GM12865 (cell line): ENCODE measurements at regions not wholly inside any gene's neighbourhood (a gene's known extent, or its start where the extent isn't known, plus 50 kb on each side); places are given as distances from the start of the nearest gene placed in this dataset.

Experiments
- DNase-seq: peaks from one replicate; pipeline ENCODE4 v3.0.0; 2010; ENCODE audit warnings: low read depth
- H3K4me3 ChIP-seq: 2 replicates; pipeline ENCODE4 v1.5.1; 2011; ENCODE audit warnings: mild to moderate bottlenecking, low read depth, low read length, control low read depth
- CTCF ChIP-seq: IDR thresholded peaks from 2 replicates; pipeline ENCODE4 v1.5.1; 2011; ENCODE audit warnings: low read length, control low read depth, low read depth, inconsistent platforms; ENCODE audit not compliant: insufficient read depth; ENCODE audit errors: missing control alignments

- no peak overlapping the region for H3K4me3 ChIP-seq
- TF ChIP-seq CTCF, result no peak
- DNase-seq, result no peak
Measured at GRCh38 chr13:58051807-58052375, 420.3 kb downstream of the PCDH17 start.

GRCh38 chr13:58056426-58056825, 424.9 kb downstream of the PCDH17 start:
- no peak for DNase-seq
- TF ChIP-seq CTCF, result no peak
- no peak overlapping the region for H3K4me3 ChIP-seq

- no peak overlapping the region for H3K4me3 ChIP-seq
- no peak for TF ChIP-seq CTCF
- no peak for DNase-seq
Measured at GRCh38 chr13:58059624-58060023, 428.1 kb downstream of the PCDH17 start.

GRCh38 chr13:58080806-58081205, 449.3 kb downstream of the PCDH17 start:
- no peak for DNase-seq
- no peak overlapping the region for H3K4me3 ChIP-seq
- TF ChIP-seq CTCF, result no peak

- no peak for TF ChIP-seq CTCF
- no peak overlapping the region for H3K4me3 ChIP-seq
- no peak for DNase-seq
Measured at GRCh38 chr13:58081301-58081820, 449.8 kb downstream of the PCDH17 start.

GRCh38 chr13:58083064-58083463, 451.5 kb downstream of the PCDH17 start:
- DNase-seq, result no peak

More at GRCh38 chr13:58083064-58083463, 451.5 kb downstream of the PCDH17 start:
- TF ChIP-seq CTCF, result no peak
- no peak overlapping the region for H3K4me3 ChIP-seq
